ENCODE measurements at regions not wholly inside any gene's neighbourhood (a gene's known extent, or its start where the extent isn't known, plus 50 kb on each side); places are given as distances from the start of the nearest gene placed in this dataset.

- TF ChIP-seq, protein P1, sequence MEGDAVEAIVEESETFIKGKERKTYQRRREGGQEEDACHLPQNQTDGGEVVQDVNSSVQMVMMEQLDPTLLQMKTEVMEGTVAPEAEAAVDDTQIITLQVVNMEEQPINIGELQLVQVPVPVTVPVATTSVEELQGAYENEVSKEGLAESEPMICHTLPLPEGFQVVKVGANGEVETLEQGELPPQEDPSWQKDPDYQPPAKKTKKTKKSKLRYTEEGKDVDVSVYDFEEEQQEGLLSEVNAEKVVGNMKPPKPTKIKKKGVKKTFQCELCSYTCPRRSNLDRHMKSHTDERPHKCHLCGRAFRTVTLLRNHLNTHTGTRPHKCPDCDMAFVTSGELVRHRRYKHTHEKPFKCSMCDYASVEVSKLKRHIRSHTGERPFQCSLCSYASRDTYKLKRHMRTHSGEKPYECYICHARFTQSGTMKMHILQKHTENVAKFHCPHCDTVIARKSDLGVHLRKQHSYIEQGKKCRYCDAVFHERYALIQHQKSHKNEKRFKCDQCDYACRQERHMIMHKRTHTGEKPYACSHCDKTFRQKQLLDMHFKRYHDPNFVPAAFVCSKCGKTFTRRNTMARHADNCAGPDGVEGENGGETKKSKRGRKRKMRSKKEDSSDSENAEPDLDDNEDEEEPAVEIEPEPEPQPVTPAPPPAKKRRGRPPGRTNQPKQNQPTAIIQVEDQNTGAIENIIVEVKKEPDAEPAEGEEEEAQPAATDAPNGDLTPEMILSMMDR (IDR thresholded peaks at IDR 0.05), result no peak
- TF ChIP-seq ZFX (IDR thresholded peaks at IDR 0.05; ENCODE audit: borderline replicate concordance), result no peak
These were observed 160.8 kb downstream of the MYCN start for GRCh38 chr2:16101196-16101595.

Data from 22Rv1 (cell line).